ENCODE measurements at regions not wholly inside any gene's neighbourhood (a gene's known extent, or its start where the extent isn't known, plus 50 kb on each side); places are given as distances from the start of the nearest gene placed in this dataset.

- Histone ChIP-seq H3K27me3 (no peaks in the 10 kb centered on the region), H3K4me1 (no peaks in the 10 kb centered on the region), H3K27ac (peak overlapping the region in 2 of 4 donors; percentile 55 to 79), H3K36me3 (no peaks in the 10 kb centered on the region), H3K4me3 (no peak overlapping the region), H3K9me3 (no peaks in the 10 kb centered on the region)
- DNase-seq: no peak
- TF ChIP-seq POLR2A (IDR thresholded peaks at IDR 0.05) (no peak), CTCF (IDR thresholded peaks at IDR 0.05) (no peak)
Measured at GRCh38 chr17:79341222-79341780, 266.7 kb downstream of the ENGASE start.

GRCh38 chr17:79340333-79341221 lies 266.0 kb downstream of the ENGASE start:
- TF ChIP-seq CTCF (IDR thresholded peaks at IDR 0.05) (no peak), POLR2A (IDR thresholded peaks at IDR 0.05) (no peak)
- H3K27me3 ChIP-seq: no peaks in the 10 kb centered on the region
- no peaks in the 10 kb centered on the region for H3K4me1 ChIP-seq
- no peaks in the 10 kb centered on the region for H3K36me3 ChIP-seq
- H3K9me3 ChIP-seq: no peaks in the 10 kb centered on the region
- peak overlapping the region in 2 of 4 donors; percentile 57 to 79 for H3K27ac ChIP-seq
- peak overlapping the region in 2 of 4 donors; percentile 17 to 26 for H3K4me3 ChIP-seq
- DNase-seq: peak in 2 of 3 donors; percentile 67 to 69

GRCh38 chr17:79339321-79339720 lies 264.7 kb downstream of the ENGASE start:
- H3K9me3 ChIP-seq: no peaks in the 10 kb centered on the region
- no peak for DNase-seq
- H3K4me1 ChIP-seq: no peaks in the 10 kb centered on the region

GRCh38 chr17:79338604-79339003 lies 264.0 kb downstream of the ENGASE start:
- Histone ChIP-seq H3K4me3 (no peak overlapping the region), H3K27ac (no peak overlapping the region), H3K27me3 (no peaks in the 10 kb centered on the region), H3K4me1 (no peaks in the 10 kb centered on the region), H3K36me3 (no peaks in the 10 kb centered on the region), H3K9me3 (no peaks in the 10 kb centered on the region)
- no peak for TF ChIP-seq CTCF (IDR thresholded peaks at IDR 0.05)
- no peak for TF ChIP-seq POLR2A (IDR thresholded peaks at IDR 0.05)
- DNase-seq: no peak

More at GRCh38 chr17:79339321-79339720, 264.7 kb downstream of the ENGASE start:
- peak overlapping the region in 1 of 4 donors; percentile 79 for H3K27ac ChIP-seq
- no peaks in the 10 kb centered on the region for H3K36me3 ChIP-seq
- no peak overlapping the region for H3K4me3 ChIP-seq
- TF ChIP-seq POLR2A (IDR thresholded peaks at IDR 0.05) (no peak), CTCF (IDR thresholded peaks at IDR 0.05) (no peak)
- no peaks in the 10 kb centered on the region for H3K27me3 ChIP-seq

- TF ChIP-seq CTCF (IDR thresholded peaks at IDR 0.05): no peak
- TF ChIP-seq POLR2A (IDR thresholded peaks at IDR 0.05): no peak
- no peaks in the 10 kb centered on the region for H3K9me3 ChIP-seq
- DNase-seq: no peak
- H3K4me3 ChIP-seq: no peak overlapping the region
- no peaks in the 10 kb centered on the region for H3K4me1 ChIP-seq
- H3K27ac ChIP-seq: no peak overlapping the region
- H3K27me3 ChIP-seq: no peaks in the 10 kb centered on the region
- no peaks in the 10 kb centered on the region for H3K36me3 ChIP-seq
Measured at GRCh38 chr17:79338152-79338551, 263.5 kb downstream of the ENGASE start.
